ENCODE measurements at regions not wholly inside any gene's neighbourhood (a gene's known extent, or its start where the extent isn't known, plus 50 kb on each side); places are given as distances from the start of the nearest gene placed in this dataset.

DNA sequence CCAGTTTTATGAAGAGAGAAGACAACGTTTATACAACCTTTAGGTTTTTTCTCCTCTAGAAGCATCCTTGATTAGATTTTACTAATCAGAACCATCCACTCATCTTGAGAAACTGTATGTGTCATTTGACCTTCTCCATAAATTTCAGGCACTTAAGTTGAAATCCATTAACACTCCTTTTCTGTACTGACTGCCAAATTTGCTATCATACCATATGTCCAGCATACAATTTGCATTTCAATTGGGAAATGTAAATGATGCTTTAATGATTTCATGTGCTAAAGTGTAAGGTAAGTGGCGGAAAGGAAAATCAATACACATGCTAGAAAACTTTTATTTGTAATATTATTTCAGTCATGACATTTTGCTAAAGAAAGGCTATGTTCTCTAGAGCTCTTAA is 731.6 kb downstream of the GBE1 start:
- TF ChIP-seq POLR2A (IDR thresholded peaks at IDR 0.05), result no peak
- TF ChIP-seq, protein P1, sequence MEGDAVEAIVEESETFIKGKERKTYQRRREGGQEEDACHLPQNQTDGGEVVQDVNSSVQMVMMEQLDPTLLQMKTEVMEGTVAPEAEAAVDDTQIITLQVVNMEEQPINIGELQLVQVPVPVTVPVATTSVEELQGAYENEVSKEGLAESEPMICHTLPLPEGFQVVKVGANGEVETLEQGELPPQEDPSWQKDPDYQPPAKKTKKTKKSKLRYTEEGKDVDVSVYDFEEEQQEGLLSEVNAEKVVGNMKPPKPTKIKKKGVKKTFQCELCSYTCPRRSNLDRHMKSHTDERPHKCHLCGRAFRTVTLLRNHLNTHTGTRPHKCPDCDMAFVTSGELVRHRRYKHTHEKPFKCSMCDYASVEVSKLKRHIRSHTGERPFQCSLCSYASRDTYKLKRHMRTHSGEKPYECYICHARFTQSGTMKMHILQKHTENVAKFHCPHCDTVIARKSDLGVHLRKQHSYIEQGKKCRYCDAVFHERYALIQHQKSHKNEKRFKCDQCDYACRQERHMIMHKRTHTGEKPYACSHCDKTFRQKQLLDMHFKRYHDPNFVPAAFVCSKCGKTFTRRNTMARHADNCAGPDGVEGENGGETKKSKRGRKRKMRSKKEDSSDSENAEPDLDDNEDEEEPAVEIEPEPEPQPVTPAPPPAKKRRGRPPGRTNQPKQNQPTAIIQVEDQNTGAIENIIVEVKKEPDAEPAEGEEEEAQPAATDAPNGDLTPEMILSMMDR (IDR thresholded peaks at IDR 0.05), result no peak

Measured in Peyer's patch (tissue), 4 donors.